HCT116 (cell line): ENCODE measurements at regions not wholly inside any gene's neighbourhood (a gene's known extent, or its start where the extent isn't known, plus 50 kb on each side); places are given as distances from the start of the nearest gene placed in this dataset.

ENCODE experiments used
- ATAC-seq: fragments of 200-7000 bp; cut with Tn5 transposase; 2 replicates; pipeline ENCODE4 v1.9.1; 2020; ENCODE audit warnings: mild to moderate bottlenecking, moderate library complexity
- BruUV-seq: library from RNA; stranded (reverse); fragments of 400-500 nt; replicated peaks from 2 replicates; lab custom pipeline; 2021; lab: Mats Ljungman, UMichigan
- CTCF ChIA-PET: fragments of 300-600 bp; sonication (Branson Sonifier 250); formaldehyde crosslinking; loops from one replicate; lab custom pipeline; 2021; ENCODE audit warnings: antibody characterized with exemption; lab: Charles Lee
- POLR2A ChIA-PET: fragments of 300-600, 350-600 bp; sonication (Branson Sonifier 250); formaldehyde crosslinking; loops from one replicate; lab custom pipeline; 2021; ENCODE audit warnings: antibody characterized with exemption; lab: Charles Lee
- RAD21 ChIA-PET, 2 experiments: fragments of 300-600 bp; sonication (Branson Sonifier 250); formaldehyde crosslinking; loops; one replicate each; lab custom pipeline; 2023; ENCODE audit warnings: low total read pairs in 2 of 2; ENCODE audit not compliant: uncharacterized antibody in 2 of 2, unreplicated experiment in 2 of 2, low non-redundant PET in 1 of 2; lab: Charles Lee
- DNase-seq: peaks from one replicate; pipeline ENCODE4 v3.0.0-alpha.2; 2010; ENCODE audit warnings: low read depth, low spot score
- H2AFZ ChIP-seq: fragments of 200-600 bp; shearing (Covaris generic), sonication (generic); 2 replicates; pipeline ENCODE4 v1.6.1; 2017; ENCODE audit warnings: low read depth, mixed run types, mixed read lengths, antibody characterized with exemption, low read length; ENCODE audit not compliant: poor library complexity, severe bottlenecking
- H3K27ac ChIP-seq: 2 replicates; pipeline ENCODE4 v1.5.1; 2012; ENCODE audit warnings: low read depth, low read length
- H3K27me3 ChIP-seq: fragments of 200-600 bp; sonication (generic); 2 replicates; pipeline ENCODE4 v1.6.1; 2016; ENCODE audit warnings: mixed run types, low read length, mixed read lengths; ENCODE audit not compliant: insufficient read depth
- H3K36me3 ChIP-seq, 2 experiments: fragments of 200-500 bp in 1 of 2; fragments of 200-600 bp in 1 of 2; sonication (Bioruptor generic) in 1 of 2; sonication (generic) in 1 of 2; 2 replicates each; pipeline versions ENCODE4 v1.5.1 to v1.6.1; 2014 to 2016; ENCODE audit warnings: low read length in 2 of 2, inconsistent platforms in 1 of 2, mixed read lengths in 1 of 2, mixed run types in 1 of 2; ENCODE audit not compliant: insufficient read depth in 2 of 2, control insufficient read depth in 1 of 2
- H3K4me1 ChIP-seq, 2 experiments: fragments of 200-600 bp in 1 of 2; sonication (generic) in 1 of 2; 2 replicates each; pipeline versions ENCODE4 v1.5.1 to v1.6.1; 2012 to 2017; ENCODE audit warnings: low read length in 2 of 2, inconsistent platforms in 1 of 2, mild to moderate bottlenecking in 1 of 2, mixed read lengths in 1 of 2, mixed run types in 1 of 2, moderate library complexity in 1 of 2; ENCODE audit not compliant: insufficient read depth in 2 of 2, control insufficient read depth in 1 of 2
- H3K4me2 ChIP-seq: fragments of 200-600 bp; sonication (generic); 2 replicates; pipeline ENCODE4 v1.6.1; 2017; ENCODE audit warnings: mixed run types, low read length, mixed read lengths
- H3K4me3 ChIP-seq, 2 experiments: fragments of 200-600 bp in 1 of 2; sonication (generic) in 1 of 2; replicated peaks in 1 of 2; 2 replicates each; pipeline ENCODE4 v1.5.1; 2011 to 2016; ENCODE audit warnings: low read length in 2 of 2, control low read depth in 1 of 2, low read depth in 1 of 2, mild to moderate bottlenecking in 1 of 2, mixed read lengths in 1 of 2, mixed run types in 1 of 2
- H3K79me2 ChIP-seq: fragments of 200-600 bp; sonication (generic); 2 replicates; pipeline ENCODE4 v1.6.1; 2017; ENCODE audit warnings: mild to moderate bottlenecking, mixed run types, low read length, moderate library complexity, mixed read lengths; ENCODE audit not compliant: insufficient read depth
- H3K9ac ChIP-seq: fragments of 200-600 bp; sonication (generic); 2 replicates; pipeline ENCODE4 v1.6.1; 2016; ENCODE audit warnings: low read length, mixed read lengths
- H3K9me2 ChIP-seq: fragments of 200-600 bp; sonication (generic), shearing (Covaris generic); 2 replicates; pipeline ENCODE4 v1.6.1; 2017; ENCODE audit warnings: mixed run types, mild to moderate bottlenecking, moderate library complexity; ENCODE audit not compliant: insufficient read depth
- H3K9me3 ChIP-seq, 2 experiments: fragments of 200-500 bp in 1 of 2; fragments of 200-600 bp in 1 of 2; sonication (Bioruptor generic) in 1 of 2; sonication (generic) in 1 of 2; 2 replicates each; pipeline ENCODE4 v1.6.1; 2014 to 2017; ENCODE audit warnings: low read length in 2 of 2, mixed read lengths in 2 of 2, inconsistent platforms in 1 of 2, low read depth in 1 of 2, mild to moderate bottlenecking in 1 of 2, mixed run types in 1 of 2, moderate library complexity in 1 of 2; ENCODE audit not compliant: control insufficient read depth in 1 of 2, insufficient read depth in 1 of 2
- H4K20me1 ChIP-seq: fragments of 200-600 bp; sonication (generic), shearing (Covaris generic); 2 replicates; pipeline ENCODE4 v1.6.1; 2017; ENCODE audit warnings: mixed run types, mild to moderate bottlenecking, moderate library complexity; ENCODE audit not compliant: insufficient read depth
- CBX3 ChIP-seq: IDR thresholded peaks from 2 replicates; pipeline ENCODE4 v1.6.1; 2012; ENCODE audit warnings: low read depth
- CEBPB ChIP-seq: IDR thresholded peaks from 2 replicates; pipeline ENCODE4 v1.6.1; 2012; ENCODE audit warnings: low read depth
- EGR1 ChIP-seq: IDR thresholded peaks from 2 replicates; pipeline ENCODE4 v1.6.1; 2012; ENCODE audit warnings: low read depth
- EZH2 ChIP-seq: fragments of 200-600 bp; sonication (generic); IDR thresholded peaks from 2 replicates; pipeline ENCODE4 v1.6.1; 2017; ENCODE audit warnings: antibody characterized with exemption, mixed run types
- EZH2phosphoT487 ChIP-seq: fragments of 200-600 bp; IDR thresholded peaks from 2 replicates; pipeline ENCODE4 v1.6.1; 2018; ENCODE audit warnings: antibody characterized with exemption, borderline replicate concordance
- POLR2AphosphoS5 ChIP-seq: IDR thresholded peaks from 2 replicates; pipeline ENCODE4 v1.6.1; 2011; ENCODE audit warnings: mild to moderate bottlenecking, low read depth, low read length, moderate library complexity
- SRF ChIP-seq: IDR thresholded peaks from 2 replicates; pipeline ENCODE4 v1.6.1; 2012; ENCODE audit warnings: low read depth
- ZNF274 ChIP-seq: fragments of 200-500 bp; sonication (Bioruptor generic); IDR thresholded peaks from 2 replicates; pipeline ENCODE4 v1.6.1; 2014; ENCODE audit warnings: mild to moderate bottlenecking, low read depth, low read length, inconsistent platforms
- intact Hi-C: fragments of 100-400 bp; cut with micrococcal nuclease; formaldehyde crosslinking; loops from 2 replicates; pipeline ENCODE4 v1.10.0; 2022
- TF ChIP-seq, protein P1 (sequence below): IDR thresholded peaks from 2 replicates; pipeline ENCODE4 v1.6.1; 2011; ENCODE audit warnings: mild to moderate bottlenecking, low read length, moderate library complexity; ENCODE audit not compliant: insufficient replicate concordance; ENCODE audit errors: extremely low read depth
- TF ChIP-seq, protein P2 (sequence below): IDR thresholded peaks from 2 replicates; pipeline ENCODE4 v1.6.1; 2012; ENCODE audit warnings: low read depth

DNA sequence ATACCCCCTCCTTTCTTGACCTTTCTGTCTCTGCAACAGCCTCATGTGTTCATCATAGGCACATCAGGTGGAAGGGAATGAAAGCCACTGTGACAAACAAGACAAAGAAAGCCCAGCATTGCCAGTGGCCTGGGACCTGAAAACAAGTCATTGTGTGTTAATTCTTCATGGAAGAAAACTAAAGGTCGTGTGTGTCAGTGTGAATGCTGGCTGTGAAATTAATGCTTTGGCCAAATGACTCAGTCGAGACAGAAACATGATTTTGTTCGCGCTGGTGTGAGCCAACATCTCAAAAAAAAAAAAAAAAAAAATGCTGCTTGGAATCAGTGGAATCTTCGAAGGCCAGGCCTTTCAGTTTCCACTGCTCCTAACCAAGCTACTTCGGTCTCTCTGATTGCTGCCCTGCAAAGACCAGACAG is 386.5 kb upstream of the PROK2 start:
- TF ChIP-seq, protein P1, sequence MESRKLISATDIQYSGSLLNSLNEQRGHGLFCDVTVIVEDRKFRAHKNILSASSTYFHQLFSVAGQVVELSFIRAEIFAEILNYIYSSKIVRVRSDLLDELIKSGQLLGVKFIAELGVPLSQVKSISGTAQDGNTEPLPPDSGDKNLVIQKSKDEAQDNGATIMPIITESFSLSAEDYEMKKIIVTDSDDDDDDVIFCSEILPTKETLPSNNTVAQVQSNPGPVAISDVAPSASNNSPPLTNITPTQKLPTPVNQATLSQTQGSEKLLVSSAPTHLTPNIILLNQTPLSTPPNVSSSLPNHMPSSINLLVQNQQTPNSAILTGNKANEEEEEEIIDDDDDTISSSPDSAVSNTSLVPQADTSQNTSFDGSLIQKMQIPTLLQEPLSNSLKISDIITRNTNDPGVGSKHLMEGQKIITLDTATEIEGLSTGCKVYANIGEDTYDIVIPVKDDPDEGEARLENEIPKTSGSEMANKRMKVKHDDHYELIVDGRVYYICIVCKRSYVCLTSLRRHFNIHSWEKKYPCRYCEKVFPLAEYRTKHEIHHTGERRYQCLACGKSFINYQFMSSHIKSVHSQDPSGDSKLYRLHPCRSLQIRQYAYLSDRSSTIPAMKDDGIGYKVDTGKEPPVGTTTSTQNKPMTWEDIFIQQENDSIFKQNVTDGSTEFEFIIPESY = no peak
- TF ChIP-seq POLR2AphosphoS5 (no peak), EZH2phosphoT487 (no peak)
- H3K4me1 ChIP-seq = no peaks in the 10 kb centered on the region
- no peaks in the 10 kb centered on the region for H3K79me2 ChIP-seq
- CTCF ChIA-PET = no interaction called here
- RAD21 ChIA-PET = no interaction called here
- no peaks in the 10 kb centered on the region for H4K20me1 ChIP-seq
- H3K27ac ChIP-seq = no peak overlapping the region
- H3K36me3 ChIP-seq = no peaks in the 10 kb centered on the region
- intact Hi-C loops = no loop called here
- no peak overlapping the region for H2AFZ ChIP-seq
- POLR2A ChIA-PET = no interaction called here
- no peak overlapping the region for H3K9ac ChIP-seq
- no TSS peak for BruUV-seq
- ATAC-seq = no peak
- H3K27me3 ChIP-seq = no peaks in the 10 kb centered on the region
- no peak overlapping the region for H3K4me2 ChIP-seq
- DNase-seq = no peak
- H3K9me3 ChIP-seq = no peaks in the 10 kb centered on the region
- no peak overlapping the region for H3K4me3 ChIP-seq
- H3K9me2 ChIP-seq = no peaks in the 10 kb centered on the region

DNA sequence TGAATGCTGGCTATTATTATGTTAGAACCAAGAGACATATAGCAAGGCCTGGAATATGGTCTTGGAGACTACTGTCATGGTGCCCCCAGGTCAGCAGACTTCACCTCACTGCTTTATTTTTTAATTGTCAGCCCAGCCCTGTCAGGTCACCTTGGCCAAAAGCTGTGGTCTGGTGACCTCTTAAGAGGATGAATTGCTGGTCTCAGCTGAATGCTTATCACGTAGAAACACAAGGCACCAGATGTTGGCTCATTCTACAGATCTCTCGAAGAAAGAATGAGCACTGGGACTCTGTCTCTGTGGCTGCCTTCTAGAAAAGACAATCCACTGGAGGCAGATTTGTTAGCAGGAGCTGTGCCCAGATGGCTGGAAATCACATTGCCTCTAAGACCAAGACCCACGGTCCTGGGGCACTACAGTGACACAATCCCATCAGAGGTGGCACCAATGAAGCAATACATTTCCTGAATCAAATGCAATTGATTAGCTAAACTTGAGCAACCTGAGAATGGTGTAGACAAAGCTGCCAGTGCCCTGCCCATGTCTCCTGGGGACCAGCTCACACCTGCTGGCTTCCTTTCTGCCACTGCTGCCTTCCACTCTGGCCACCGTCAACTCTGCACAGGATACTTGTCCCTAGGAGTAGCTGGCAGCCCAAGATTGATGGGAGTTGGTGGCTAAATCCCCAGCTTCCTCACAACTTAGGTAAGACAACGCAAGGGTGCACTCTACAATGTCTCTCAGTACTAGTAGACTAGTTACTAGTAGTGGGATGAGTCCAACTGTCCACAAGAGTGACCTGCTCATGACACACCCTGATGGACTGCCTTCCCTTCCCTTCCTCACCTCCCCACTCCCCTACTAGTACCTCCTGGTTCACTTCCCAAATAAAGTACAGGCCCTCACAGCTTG is 384.9 kb upstream of the PROK2 start:
- no peak for ATAC-seq
- no peaks in the 10 kb centered on the region for H3K36me3 ChIP-seq
- intact Hi-C loops = no loop called here
- no peak for DNase-seq
- no peak overlapping the region for H3K4me3 ChIP-seq
- no peaks in the 10 kb centered on the region for H4K20me1 ChIP-seq
- no peaks in the 10 kb centered on the region for H3K9me2 ChIP-seq
- no peak overlapping the region for H3K27ac ChIP-seq
- ChIA-PET RAD21 (no interaction called here), POLR2A (no interaction called here), CTCF (no interaction called here)
- no peaks in the 10 kb centered on the region for H3K27me3 ChIP-seq
- no TSS peak for BruUV-seq
- H2AFZ ChIP-seq = no peak overlapping the region
- H3K4me2 ChIP-seq = no peak overlapping the region
- H3K4me1 ChIP-seq = no peaks in the 10 kb centered on the region
- H3K9ac ChIP-seq = no peak overlapping the region
- H3K9me3 ChIP-seq = no peaks in the 10 kb centered on the region
- no peaks in the 10 kb centered on the region for H3K79me2 ChIP-seq
- TF ChIP-seq EGR1 (no peak), EZH2phosphoT487 (no peak), ZNF274 (no peak), SRF (no peak), EZH2 (no peak), CBX3 (no peak), CEBPB (no peak)
- TF ChIP-seq, protein P1 = no peak
- TF ChIP-seq, protein P2, sequence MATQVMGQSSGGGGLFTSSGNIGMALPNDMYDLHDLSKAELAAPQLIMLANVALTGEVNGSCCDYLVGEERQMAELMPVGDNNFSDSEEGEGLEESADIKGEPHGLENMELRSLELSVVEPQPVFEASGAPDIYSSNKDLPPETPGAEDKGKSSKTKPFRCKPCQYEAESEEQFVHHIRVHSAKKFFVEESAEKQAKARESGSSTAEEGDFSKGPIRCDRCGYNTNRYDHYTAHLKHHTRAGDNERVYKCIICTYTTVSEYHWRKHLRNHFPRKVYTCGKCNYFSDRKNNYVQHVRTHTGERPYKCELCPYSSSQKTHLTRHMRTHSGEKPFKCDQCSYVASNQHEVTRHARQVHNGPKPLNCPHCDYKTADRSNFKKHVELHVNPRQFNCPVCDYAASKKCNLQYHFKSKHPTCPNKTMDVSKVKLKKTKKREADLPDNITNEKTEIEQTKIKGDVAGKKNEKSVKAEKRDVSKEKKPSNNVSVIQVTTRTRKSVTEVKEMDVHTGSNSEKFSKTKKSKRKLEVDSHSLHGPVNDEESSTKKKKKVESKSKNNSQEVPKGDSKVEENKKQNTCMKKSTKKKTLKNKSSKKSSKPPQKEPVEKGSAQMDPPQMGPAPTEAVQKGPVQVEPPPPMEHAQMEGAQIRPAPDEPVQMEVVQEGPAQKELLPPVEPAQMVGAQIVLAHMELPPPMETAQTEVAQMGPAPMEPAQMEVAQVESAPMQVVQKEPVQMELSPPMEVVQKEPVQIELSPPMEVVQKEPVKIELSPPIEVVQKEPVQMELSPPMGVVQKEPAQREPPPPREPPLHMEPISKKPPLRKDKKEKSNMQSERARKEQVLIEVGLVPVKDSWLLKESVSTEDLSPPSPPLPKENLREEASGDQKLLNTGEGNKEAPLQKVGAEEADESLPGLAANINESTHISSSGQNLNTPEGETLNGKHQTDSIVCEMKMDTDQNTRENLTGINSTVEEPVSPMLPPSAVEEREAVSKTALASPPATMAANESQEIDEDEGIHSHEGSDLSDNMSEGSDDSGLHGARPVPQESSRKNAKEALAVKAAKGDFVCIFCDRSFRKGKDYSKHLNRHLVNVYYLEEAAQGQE = no peak
